Left lobe of liver (tissue), 2 donors: ENCODE measurements at regions not wholly inside any gene's neighbourhood (a gene's known extent, or its start where the extent isn't known, plus 50 kb on each side); places are given as distances from the start of the nearest gene placed in this dataset.
"Not testable (repeated sequence)": the region's sequence is repeated elsewhere in the genome, so short reads cannot be mapped to it uniquely, and the experiment has no call there.

Experiments used
- ATAC-seq: fragments of 200-7000 bp; cut with Tn5 transposase; one replicate; pipeline ENCODE4 v1.9.1; 2020; ENCODE audit warnings: mild to moderate bottlenecking, moderate library complexity
- DNase-seq: peaks from one replicate; pipeline ENCODE4 v3.0.0-alpha.2; 2020; ENCODE audit warnings: low spot score
- donor health status: DM: no; HTN: no; CAD: no; lungs with moderate emphysema.
- donor health status: DM: no; HTN: yes; CAD: no.

DNA sequence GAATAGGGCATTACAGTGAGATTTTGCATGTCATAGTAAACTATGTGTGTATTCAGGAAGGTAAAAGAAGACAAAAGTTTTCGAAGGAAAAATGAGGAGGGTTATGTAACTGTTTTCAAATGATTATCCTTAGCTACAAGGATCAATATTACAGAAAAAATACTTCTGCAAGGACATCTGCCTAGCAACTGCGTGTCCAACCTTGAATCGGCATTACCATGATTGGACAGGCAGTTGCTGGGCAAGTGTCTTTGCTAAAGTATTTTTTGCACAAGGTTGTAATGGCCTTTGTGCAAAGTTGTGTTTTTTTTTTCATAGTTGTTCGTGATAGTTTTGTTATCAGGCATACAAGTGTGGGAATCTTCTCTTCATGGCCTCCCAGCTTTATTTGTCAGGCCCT, 136.8 kb downstream of the FASLG start:
- DNase-seq (no peak), ATAC-seq (no peak)

DNA sequence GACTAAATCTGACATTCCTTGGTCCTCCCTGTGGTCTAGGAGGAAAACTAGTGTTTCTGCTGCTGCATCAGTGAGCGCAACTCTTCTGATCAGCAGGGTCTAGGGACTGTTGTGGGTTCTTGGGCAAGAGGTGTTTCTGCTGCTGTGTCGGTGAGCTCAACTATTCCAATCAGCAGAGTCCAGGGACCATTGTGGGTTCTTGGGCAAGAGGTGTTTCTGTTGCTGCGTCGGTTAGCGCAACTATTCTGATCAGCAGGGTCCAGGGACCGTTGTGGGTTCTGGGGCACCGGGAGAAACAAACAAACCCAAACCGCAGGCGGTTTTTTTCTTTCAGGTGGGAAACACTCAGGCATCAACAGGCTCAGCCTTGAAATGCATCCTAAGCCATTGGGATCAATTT, 140.9 kb downstream of the FASLG start:
- not testable (repeated sequence) for DNase-seq

GRCh38 chr1:172801771-172802322, 142.9 kb downstream of the FASLG start:
- DNase-seq = no peak
- ATAC-seq = no peak

More for the DNA sequence above, 140.9 kb downstream of the FASLG start:
- not testable (repeated sequence) for ATAC-seq

GRCh38 chr1:172809750-172810149, 150.8 kb downstream of the FASLG start:
- ATAC-seq = no peak

DNA sequence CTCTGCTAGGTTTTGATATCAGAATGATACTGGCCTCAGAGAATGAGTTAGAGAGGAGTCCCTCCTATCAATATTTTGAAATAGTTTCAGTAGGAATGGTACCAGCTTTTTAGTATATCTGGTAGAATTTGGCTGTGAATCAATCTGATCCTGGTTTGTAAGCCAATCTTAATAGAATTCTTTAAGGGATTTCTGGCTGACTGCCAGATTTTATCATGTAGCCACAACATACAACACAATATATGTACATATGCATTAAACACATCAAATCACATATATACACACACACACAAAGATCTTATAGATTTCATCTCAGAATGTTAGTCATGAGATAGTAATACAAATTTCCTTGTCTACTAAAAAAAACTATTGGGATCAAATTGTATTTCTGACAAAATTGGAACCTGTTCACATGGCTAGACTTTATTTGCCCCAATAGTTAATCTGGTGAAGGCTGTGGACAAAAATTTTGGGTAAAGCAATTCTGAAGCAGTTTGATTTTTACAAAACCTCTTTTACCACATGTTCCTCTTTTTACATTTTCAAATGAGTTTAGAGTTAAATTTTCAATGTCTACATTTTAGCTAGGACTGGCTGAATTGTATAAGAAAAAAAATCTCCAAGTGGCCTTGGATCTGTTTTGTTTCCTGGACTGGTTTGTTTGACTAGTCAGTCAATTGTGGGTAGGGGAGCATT, 151.7 kb downstream of the FASLG start:
- no peak for ATAC-seq
- DNase-seq = no peak

More at GRCh38 chr1:172809750-172810149, 150.8 kb downstream of the FASLG start:
- no peak for DNase-seq

GRCh38 chr1:172811694-172812093, 152.8 kb downstream of the FASLG start:
- no peak for ATAC-seq
- DNase-seq = no peak

GRCh38 chr1:172812118-172812517, 153.2 kb downstream of the FASLG start:
- DNase-seq = no peak
- no peak for ATAC-seq

DNA sequence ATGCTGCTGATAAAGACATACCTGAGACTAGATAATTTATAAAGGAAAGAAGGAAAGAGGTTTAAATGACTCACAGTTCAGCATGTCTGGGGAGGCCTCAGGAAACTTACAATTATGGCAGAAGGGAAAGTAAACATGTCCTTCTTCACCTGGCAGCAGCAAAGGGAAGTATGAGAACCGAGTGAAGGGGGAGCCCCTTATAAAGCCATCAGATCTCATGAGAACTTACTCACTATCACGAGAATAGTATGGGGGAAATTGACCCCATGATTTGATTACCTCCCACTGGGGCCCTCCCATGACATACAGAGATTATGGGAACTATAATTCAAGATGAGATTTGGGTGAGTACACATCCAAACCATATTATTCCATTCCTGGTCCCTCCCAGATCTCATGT, 154.4 kb downstream of the FASLG start:
- ATAC-seq = no peak

GRCh38 chr1:172814428-172814827, 155.5 kb downstream of the FASLG start:
- no peak for DNase-seq
- no peak for ATAC-seq

More for the DNA sequence above, 154.4 kb downstream of the FASLG start:
- DNase-seq = no peak

GRCh38 chr1:172815740-172816139, 156.8 kb downstream of the FASLG start:
- ATAC-seq (no peak), DNase-seq (no peak)

DNA sequence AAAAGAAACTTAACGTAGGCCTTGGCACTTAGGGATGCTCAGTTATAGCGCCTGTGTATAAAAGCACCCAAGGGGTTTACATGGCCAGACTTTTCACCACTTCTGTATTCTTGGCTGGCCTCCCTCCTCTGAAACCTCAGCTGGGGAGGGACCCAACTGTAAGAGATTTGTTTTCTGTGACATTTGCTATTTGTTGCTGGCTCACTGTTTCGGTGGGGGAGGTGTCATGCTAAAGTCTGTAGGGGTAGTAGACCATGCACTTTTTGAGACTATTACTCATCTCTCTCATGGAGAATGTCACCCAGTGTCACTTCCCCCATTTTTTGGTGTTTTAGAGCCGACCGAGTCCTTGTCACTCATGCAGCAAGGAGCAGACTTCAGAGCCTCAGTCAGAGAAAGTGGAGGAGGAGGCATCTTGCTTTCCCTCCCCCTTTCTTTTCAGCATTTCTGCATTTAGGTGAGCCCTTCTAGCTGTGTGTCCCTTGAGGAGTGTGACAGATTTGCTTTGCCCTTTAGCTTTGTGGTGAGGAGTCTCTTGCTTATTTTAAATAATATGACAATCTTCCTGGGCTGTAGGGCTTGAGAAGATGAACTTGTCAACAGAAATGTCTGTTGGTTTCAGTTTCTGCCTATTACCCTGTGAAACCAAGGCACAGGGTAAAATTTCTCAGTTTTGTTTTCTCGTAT, 160.1 kb downstream of the FASLG start:
- no peak for DNase-seq

GRCh38 chr1:172820475-172821158, 161.7 kb downstream of the FASLG start:
- ATAC-seq = no peak
- no peak for DNase-seq

More for the DNA sequence above, 160.1 kb downstream of the FASLG start:
- ATAC-seq = no peak

GRCh38 chr1:172821609-172822274, 162.8 kb downstream of the FASLG start:
- DNase-seq = no peak
- no peak for ATAC-seq

DNA sequence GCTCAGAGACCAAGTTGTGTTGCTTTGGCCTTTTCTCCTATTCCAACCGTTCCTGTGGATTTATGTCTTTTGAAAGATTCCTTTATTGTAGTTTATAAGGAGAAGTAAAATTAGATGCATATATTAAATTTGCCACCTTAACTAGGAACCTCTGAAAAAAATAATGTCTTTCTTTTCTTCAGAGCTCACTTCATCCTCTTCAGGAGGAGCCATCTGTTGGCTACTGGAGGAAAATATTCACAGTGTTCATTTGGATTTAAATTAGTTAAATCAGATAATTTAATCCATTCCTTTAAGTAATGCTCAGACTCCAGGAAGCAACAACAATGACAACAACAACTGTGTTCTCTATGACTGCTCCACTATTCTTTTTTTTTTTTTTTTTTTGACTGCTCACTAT, 164.0 kb downstream of the FASLG start:
- ATAC-seq (no peak), DNase-seq (no peak)

DNA sequence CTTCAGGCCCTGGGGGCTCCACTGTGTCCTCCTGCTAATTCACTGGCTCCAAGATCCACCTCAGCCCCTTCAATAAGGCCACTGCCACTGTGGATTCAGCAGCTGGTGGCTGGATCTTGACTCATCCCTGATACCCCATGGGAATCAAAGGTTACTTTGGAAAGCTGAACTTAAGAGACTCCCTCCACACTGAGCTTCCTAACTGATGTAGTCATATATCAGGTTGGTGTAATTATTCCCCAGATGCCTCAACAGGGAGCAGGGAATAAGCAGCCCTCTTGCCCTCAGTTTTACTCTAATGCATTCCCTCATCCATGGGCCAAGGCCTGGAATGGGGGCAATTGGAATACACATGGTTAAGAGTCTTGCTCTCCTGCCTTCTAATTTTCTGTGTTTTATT, 164.6 kb downstream of the FASLG start:
- no peak for DNase-seq
- no peak for ATAC-seq

DNA sequence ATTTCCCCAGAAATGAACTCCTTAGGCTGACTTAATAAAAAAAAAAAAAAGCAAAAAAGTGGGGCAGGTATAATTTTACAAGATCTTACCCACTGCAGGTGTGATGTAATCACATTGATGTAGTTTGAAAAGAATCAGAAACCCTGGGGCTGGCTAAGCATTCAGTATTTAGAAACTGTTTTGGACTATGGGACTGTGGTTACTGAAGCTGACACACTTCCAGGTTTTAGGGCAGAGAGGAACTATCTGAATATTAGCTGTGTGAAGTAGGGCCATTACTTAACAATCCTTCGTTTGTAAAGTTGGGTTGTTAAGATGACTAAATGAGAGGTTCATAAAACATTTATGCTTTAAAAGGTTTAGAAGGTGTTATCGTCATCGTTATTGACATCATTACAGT, 165.3 kb downstream of the FASLG start:
- no peak for DNase-seq
- peak; percentile 58 for ATAC-seq

DNA sequence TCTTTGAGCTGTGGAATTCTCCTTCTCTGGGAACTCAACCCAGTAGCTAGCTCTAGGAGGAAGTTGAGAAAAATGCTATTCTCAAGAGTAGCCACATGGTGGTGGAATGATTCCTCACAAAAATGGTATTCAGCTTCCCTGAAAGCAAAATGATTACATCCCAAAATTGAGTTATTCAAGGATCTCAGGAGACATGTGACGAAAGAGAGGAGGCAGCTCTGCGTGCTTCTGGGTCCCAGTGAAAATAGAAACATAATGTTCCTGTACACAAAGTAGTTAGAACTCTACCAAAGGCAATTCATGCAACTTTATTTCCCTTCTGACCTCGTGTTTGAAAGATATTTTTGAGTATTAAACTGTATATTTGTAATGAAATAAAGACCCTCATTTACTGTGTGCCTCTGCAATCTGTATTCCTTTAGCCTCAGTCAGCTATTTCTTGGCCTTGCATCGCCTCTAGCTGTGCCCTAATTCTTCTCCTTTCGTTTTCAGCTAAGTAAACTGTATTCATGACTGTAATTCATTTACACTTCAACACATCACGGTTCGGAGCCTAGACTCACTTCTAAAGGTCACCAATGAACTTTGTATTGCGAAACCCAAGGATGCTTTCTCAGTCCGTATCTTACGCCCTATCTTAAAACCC, 167.3 kb downstream of the FASLG start:
- DNase-seq (no peak), ATAC-seq (peak; percentile 94)

GRCh38 chr1:172827301-172827700, 168.4 kb downstream of the FASLG start:
- no peak for DNase-seq
- ATAC-seq = no peak

DNA sequence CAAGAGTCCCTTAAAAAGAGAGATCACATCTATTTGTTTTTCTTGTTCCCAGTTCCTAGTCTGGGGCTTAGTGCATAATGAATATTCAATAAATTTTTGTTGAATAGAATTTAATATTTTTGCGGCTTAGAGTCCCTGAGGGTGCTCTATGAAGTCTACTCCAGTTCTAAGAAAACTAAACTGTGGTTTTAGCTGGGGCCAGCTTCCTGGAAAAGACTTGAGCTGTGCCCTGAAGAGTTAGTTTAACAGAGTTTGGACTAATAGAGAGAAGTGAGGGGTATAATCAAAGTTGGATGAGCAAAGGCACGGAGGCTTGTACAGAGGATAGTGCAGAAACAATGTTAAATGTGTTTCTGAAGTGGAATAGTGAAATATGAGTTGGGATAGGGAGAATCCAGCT, 168.9 kb downstream of the FASLG start:
- ATAC-seq (no peak), DNase-seq (no peak)

DNA sequence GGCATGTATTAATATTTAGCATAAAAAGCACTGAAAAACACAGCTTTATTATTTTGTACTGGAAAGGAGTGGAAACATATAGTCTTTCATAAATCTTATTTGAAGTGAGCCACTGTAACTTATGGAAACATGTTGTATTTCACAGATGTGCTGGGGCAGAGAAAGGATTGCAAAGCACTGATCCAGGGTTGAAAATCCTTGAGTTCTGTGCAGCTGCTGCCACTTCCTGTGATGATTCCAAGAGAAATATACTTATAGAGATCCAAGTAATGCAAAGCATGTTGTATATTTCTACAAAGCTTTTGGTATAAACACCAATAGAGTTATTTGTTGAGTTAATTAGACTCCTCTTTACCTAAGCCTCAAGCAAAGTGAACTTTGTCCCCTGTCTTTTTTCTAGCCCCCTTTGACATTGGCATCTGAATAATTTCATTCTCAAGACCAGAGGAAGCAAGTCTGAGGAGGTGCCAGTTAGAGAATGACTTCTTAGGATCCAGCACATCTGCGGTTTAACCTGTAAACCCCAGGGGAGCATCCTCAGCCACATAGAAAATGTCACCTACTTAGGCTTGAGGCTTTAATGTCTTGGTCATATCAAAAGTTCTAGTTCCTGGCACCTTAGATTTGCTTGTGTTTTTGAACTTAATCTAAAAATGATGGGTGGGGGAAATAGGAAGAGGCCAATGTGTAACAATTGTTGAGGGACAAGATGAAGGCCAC, 173.3 kb downstream of the FASLG start:
- no peak for DNase-seq
- no peak for ATAC-seq
